Mesenchymal stem cell (in vitro differentiated cells and primary cell): ENCODE measurements at regions not wholly inside any gene's neighbourhood (a gene's known extent, or its start where the extent isn't known, plus 50 kb on each side); places are given as distances from the start of the nearest gene placed in this dataset.
A peak's percentile ranks its signal among the peaks of the same experiment; 100 is the strongest.

Experiments
- DNase-seq: peaks from one replicate; pipeline ENCODE4 v3.0.0-alpha.2; 2013
- H2AFZ ChIP-seq: one replicate; pipeline ENCODE4 v1.6.1; 2013; ENCODE audit warnings: low read depth, mild to moderate bottlenecking, control low read depth, inconsistent platforms, low read length, moderate library complexity
- H2AK5ac ChIP-seq: 2 replicates; pipeline ENCODE4 v1.6.1; 2013; ENCODE audit warnings: low read length, moderate library complexity, mild to moderate bottlenecking, inconsistent platforms; ENCODE audit not compliant: severe bottlenecking
- H2BK120ac ChIP-seq: one replicate; pipeline ENCODE4 v1.6.1; 2013; ENCODE audit warnings: low read depth, mild to moderate bottlenecking, inconsistent platforms, low read length, moderate library complexity
- H2BK12ac ChIP-seq, 2 experiments: one replicate each; pipeline ENCODE4 v1.6.1; 2013; ENCODE audit warnings: inconsistent platforms in 2 of 2, low read length in 2 of 2, mild to moderate bottlenecking in 2 of 2, moderate library complexity in 2 of 2, control low read depth in 1 of 2
- H2BK15ac ChIP-seq: one replicate; pipeline ENCODE4 v1.6.1; 2013; ENCODE audit warnings: mild to moderate bottlenecking, low read depth, inconsistent platforms; ENCODE audit not compliant: poor library complexity, severe bottlenecking
- H2BK5ac ChIP-seq: 2 replicates; pipeline ENCODE4 v1.6.1; 2013; ENCODE audit warnings: low read depth, mild to moderate bottlenecking, low read length, control low read depth, inconsistent platforms; ENCODE audit not compliant: poor library complexity, severe bottlenecking
- H3K14ac ChIP-seq, 2 experiments: one replicate each; pipeline ENCODE4 v1.6.1; 2013; ENCODE audit warnings: inconsistent platforms in 2 of 2, low read length in 2 of 2, control low read depth in 1 of 2, mild to moderate bottlenecking in 1 of 2, moderate library complexity in 1 of 2
- H3K18ac ChIP-seq, 2 experiments: one replicate each; pipeline ENCODE4 v1.6.1; 2013; ENCODE audit warnings: inconsistent platforms in 2 of 2, low read length in 2 of 2, control low read depth in 1 of 2, low read depth in 1 of 2, mild to moderate bottlenecking in 1 of 2
- H3K23ac ChIP-seq, 2 experiments: one replicate each; pipeline ENCODE4 v1.6.1; 2013; ENCODE audit warnings: inconsistent platforms in 2 of 2, low read length in 2 of 2, mild to moderate bottlenecking in 2 of 2, moderate library complexity in 2 of 2, control low read depth in 1 of 2
- H3K27ac ChIP-seq: 2 replicates; pipeline ENCODE4 v1.5.1; 2013; ENCODE audit warnings: mild to moderate bottlenecking, moderate library complexity, low read length, control low read depth, inconsistent platforms; ENCODE audit not compliant: poor library complexity, severe bottlenecking
- H3K27me3 ChIP-seq, 2 experiments: 2 replicates each; pipeline versions ENCODE4 v1.6.1 to v1.7.0; 2013; ENCODE audit warnings: low read length in 2 of 2, mild to moderate bottlenecking in 2 of 2, moderate library complexity in 2 of 2, control low read depth in 1 of 2, inconsistent platforms in 1 of 2; ENCODE audit not compliant: control insufficient read depth in 1 of 2, insufficient read depth in 1 of 2
- H3K36me3 ChIP-seq, 2 experiments: 2 replicates each; pipeline versions ENCODE4 v1.6.1 to v1.7.0; 2013; ENCODE audit warnings: low read length in 2 of 2, control low read depth in 1 of 2, inconsistent platforms in 1 of 2, low read depth in 1 of 2, mild to moderate bottlenecking in 1 of 2; ENCODE audit not compliant: insufficient read depth in 2 of 2, control insufficient read depth in 1 of 2
- H3K4ac ChIP-seq, 2 experiments: one replicate each; pipeline ENCODE4 v1.6.1; 2013; ENCODE audit warnings: inconsistent platforms in 2 of 2, low read length in 2 of 2, mild to moderate bottlenecking in 2 of 2, moderate library complexity in 2 of 2, control low read depth in 1 of 2, low read depth in 1 of 2
- H3K4me1 ChIP-seq: 2 replicates; pipeline ENCODE4 v1.6.1; 2013; ENCODE audit warnings: low read depth, low read length, control low read depth; ENCODE audit not compliant: control insufficient read depth, insufficient read depth
- H3K4me2 ChIP-seq: 2 replicates; pipeline ENCODE4 v1.6.1; 2013; ENCODE audit warnings: low read length, mild to moderate bottlenecking, inconsistent platforms; ENCODE audit not compliant: poor library complexity, severe bottlenecking
- H3K4me3 ChIP-seq, 2 experiments: 2 replicates each; pipeline versions ENCODE4 v1.5.1 to v1.7.0; 2013; ENCODE audit warnings: low read length in 2 of 2, mild to moderate bottlenecking in 2 of 2, control low read depth in 1 of 2, low read depth in 1 of 2; ENCODE audit not compliant: insufficient read depth in 1 of 2
- H3K79me1 ChIP-seq: replicated peaks from 2 replicates; pipeline ENCODE4 v1.6.1; 2013; ENCODE audit warnings: mild to moderate bottlenecking, control low read depth, low read length, inconsistent platforms; ENCODE audit not compliant: poor library complexity, severe bottlenecking
- H3K9ac ChIP-seq: 2 replicates; pipeline ENCODE4 v1.7.0; 2013; ENCODE audit warnings: mild to moderate bottlenecking, low read length, moderate library complexity
- H3K9me3 ChIP-seq: 2 replicates; pipeline ENCODE4 v1.7.0; 2013; ENCODE audit warnings: mild to moderate bottlenecking, low read length; ENCODE audit not compliant: control insufficient read depth
- H4K8ac ChIP-seq: one replicate; pipeline ENCODE4 v1.6.1; 2013; ENCODE audit warnings: inconsistent platforms, mild to moderate bottlenecking, low read length, moderate library complexity
- H4K91ac ChIP-seq: one replicate; pipeline ENCODE4 v1.6.1; 2013; ENCODE audit warnings: mild to moderate bottlenecking, low read length, inconsistent platforms
- WGBS: methylation state at CpG from one replicate; pipeline ENCODE4 v1.1.7; 2013; ENCODE audit warnings: mixed read lengths; 5-methylcytosine and 5-hydroxymethylcytosine counted together

DNA sequence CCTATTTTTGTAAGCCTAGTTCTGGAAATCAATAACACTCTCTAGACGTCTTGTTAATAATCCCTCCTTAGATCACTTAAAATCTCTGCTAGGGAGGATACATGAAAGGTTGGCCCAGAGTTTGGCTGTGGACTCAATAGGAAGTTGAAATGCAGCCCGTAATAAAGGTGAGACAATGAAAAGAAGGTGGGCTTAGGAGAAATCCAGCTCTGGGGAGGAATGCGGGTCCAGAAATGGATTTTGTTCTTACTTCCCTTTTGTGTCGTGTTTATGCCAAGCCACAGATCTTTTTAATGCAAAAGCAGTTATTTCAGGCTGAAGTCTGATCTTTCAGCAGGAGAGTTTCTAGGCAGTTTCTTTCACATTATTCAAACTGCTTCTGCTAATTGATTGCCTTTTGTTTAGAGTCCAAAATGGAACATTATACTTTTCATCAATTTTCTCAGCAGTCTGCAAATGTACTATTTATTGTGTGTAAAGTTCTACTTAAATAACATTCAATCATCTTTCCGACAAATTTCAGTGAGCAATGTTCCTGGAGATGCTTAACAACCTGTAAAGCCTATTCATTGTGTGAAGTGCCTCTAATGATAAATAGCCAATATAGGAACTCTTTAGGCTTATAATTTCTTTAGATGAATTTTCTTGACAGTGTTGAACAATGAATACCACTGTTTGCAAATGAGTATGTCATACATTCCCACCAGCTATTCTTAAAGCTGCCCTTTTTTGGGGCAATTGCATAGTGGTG lies 252.9 kb upstream of the KRR1 start:
- no peak overlapping the region for H3K4me3 ChIP-seq
- no peak overlapping the region for H3K4ac ChIP-seq
- H3K27ac ChIP-seq = no peak overlapping the region
- no peak overlapping the region for H2BK15ac ChIP-seq
- no peak overlapping the region for H4K8ac ChIP-seq
- no peak overlapping the region for H3K9ac ChIP-seq
- no peak overlapping the region for H4K91ac ChIP-seq
- H2BK12ac ChIP-seq = no peak overlapping the region
- H3K4me1 ChIP-seq = peaks cover 1% of the 10 kb centered on the region
- no peak overlapping the region for H2BK120ac ChIP-seq
- no peak overlapping the region for H2AFZ ChIP-seq
- H3K9me3 ChIP-seq = no peaks in the 10 kb centered on the region
- no peaks in the 10 kb centered on the region for H3K36me3 ChIP-seq
- H3K14ac ChIP-seq = no peak overlapping the region
- 95% methylated on average over 3 of the region's 5 CpGs for WGBS
- H2AK5ac ChIP-seq = peak overlapping the region; percentile 31
- H3K79me1 ChIP-seq = peaks cover 2% of the 10 kb centered on the region
- H3K4me2 ChIP-seq = no peak overlapping the region
- no peak overlapping the region for H2BK5ac ChIP-seq
- H3K18ac ChIP-seq = no peak overlapping the region
- no peaks in the 10 kb centered on the region for H3K27me3 ChIP-seq
- no peak overlapping the region for H3K23ac ChIP-seq
- no peak for DNase-seq

DNA sequence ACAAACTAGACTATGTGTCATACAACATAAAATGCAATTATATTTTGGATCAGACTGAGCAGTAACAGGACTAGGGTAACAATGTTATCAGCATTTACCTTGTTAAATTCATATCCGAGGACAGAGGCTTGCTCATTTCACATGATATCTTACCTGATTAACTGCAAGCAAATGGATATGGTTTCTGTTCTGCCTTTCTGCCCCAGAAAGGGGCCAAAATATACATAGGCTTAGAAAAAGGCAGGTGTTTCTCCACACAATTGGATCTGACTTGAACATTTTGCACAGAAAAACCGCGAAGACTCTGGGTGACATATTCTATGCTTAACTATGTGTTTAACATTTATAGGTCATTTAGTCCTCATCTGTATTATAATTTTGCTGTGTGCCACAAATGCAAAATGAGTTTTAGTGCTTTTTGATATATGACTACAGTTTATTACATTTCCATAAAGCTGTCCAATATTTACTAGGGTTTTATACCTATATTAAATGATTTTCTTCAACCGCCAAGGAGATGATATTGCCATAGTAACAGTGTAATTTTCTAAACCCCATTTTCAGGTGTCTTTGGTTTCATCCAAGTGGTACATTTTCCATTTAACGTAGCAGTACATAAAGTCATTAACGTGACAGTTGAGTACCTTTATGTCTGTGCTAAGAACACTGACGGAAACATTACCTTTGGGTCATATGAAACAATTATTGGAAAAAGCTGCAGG lies 249.3 kb upstream of the KRR1 start:
- Histone ChIP-seq H2AK5ac (no peak overlapping the region), H2BK5ac (no peak overlapping the region)
- WGBS = 98% methylated on average over 5 of the region's 7 CpGs

DNA sequence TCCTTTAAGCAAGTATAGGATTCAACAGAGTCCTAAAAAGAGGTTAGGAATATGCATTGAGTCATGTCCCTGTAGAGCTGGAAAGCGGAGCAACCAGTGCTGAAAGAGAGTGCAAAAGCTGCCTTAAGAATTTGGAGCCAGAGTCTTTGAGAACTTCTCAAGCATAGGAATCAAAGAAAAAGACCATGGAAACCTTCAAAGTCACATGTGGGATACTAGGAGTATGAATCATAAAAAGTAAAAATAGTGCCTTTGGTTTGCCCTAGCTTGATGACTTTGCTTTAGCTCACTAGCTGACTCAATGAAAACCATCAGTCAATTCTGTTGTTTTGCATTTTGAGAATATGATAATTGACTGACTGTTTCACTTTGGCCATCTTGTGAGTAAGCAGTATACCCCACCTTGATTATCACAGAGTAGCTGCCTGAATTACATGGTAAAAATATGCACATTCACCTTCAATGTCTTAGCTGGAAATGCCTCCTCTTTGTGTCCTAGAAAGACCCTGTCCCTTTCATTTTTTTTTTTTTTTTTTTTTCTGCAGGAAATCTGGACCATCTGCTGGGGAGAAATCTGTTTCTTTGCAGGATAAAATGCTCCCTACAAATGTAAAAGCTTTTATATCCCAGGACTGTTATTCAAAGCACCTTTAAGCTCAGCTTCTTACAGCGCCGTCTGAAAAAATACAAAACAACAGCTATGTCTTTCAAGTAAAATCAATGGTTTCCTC lies 248.6 kb upstream of the KRR1 start:
- Histone ChIP-seq H3K4me1 (peaks cover 1% of the 10 kb centered on the region), H3K27ac (peak overlapping the region; percentile 67), H3K36me3 (no peaks in the 10 kb centered on the region), H3K27me3 (no peaks in the 10 kb centered on the region), H2BK12ac (no peak overlapping the region), H3K14ac (no peak overlapping the region), H2AK5ac (no peak overlapping the region), H3K9ac (peak overlapping the region; percentile 63), H2BK120ac (no peak overlapping the region), H2BK15ac (no peak overlapping the region), H3K9me3 (no peaks in the 10 kb centered on the region), H4K91ac (no peak overlapping the region), H3K23ac (no peak overlapping the region), H3K4ac (no peak overlapping the region), H3K4me2 (no peak overlapping the region), H2AFZ (no peak overlapping the region), H4K8ac (no peak overlapping the region), H3K79me1 (no peaks in the 10 kb centered on the region), H3K4me3 (peak overlapping the region in 1 of 2 experiments; percentile 27), H3K18ac (no peak overlapping the region), H2BK5ac (no peak overlapping the region)
- peak; percentile 59 for DNase-seq
- WGBS = 86% methylated on average over 3 of the region's 3 CpGs

More for the DNA sequence above, 249.3 kb upstream of the KRR1 start:
- Histone ChIP-seq H3K36me3 (no peaks in the 10 kb centered on the region), H2AFZ (no peak overlapping the region), H3K4me1 (peaks cover 1% of the 10 kb centered on the region), H4K8ac (no peak overlapping the region), H3K79me1 (peaks cover 2% of the 10 kb centered on the region), H3K4me3 (no peak overlapping the region), H2BK120ac (no peak overlapping the region), H2BK15ac (no peak overlapping the region), H3K27ac (no peak overlapping the region), H3K23ac (no peak overlapping the region), H3K18ac (no peak overlapping the region), H4K91ac (no peak overlapping the region), H2BK12ac (no peak overlapping the region), H3K9me3 (no peaks in the 10 kb centered on the region), H3K4ac (no peak overlapping the region), H3K9ac (peak overlapping the region; percentile 63), H3K27me3 (no peaks in the 10 kb centered on the region), H3K14ac (no peak overlapping the region), H3K4me2 (no peak overlapping the region)
- DNase-seq = no peak

DNA sequence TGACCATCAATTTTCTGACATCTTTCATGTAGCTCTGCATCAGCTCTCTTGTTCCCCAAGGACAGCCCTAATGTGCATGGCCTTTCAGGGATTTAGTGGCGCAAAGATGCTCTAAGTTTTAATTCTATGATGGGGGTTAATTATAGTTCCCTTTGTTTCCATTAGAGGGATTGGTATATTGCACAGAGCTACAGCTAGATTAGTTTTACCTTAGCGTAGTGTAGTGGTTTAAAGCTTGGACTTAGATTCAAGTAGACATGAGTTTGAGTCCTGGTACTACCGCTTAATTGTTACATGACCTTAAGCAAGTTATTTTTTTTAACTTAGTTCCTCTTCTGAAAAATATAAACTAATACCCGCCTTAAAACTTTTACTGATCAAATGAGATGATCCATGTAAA lies 247.8 kb upstream of the KRR1 start:
- Histone ChIP-seq H2BK120ac (no peak overlapping the region), H3K9me3 (no peaks in the 10 kb centered on the region), H3K36me3 (no peaks in the 10 kb centered on the region), H2BK5ac (no peak overlapping the region), H3K9ac (peak overlapping the region; percentile 63), H3K14ac (no peak overlapping the region), H3K23ac (no peak overlapping the region), H3K4me2 (no peak overlapping the region), H2AFZ (no peak overlapping the region), H2BK15ac (no peak overlapping the region), H3K4me1 (peaks cover 1% of the 10 kb centered on the region), H3K4me3 (peak overlapping the region in 1 of 2 experiments; percentile 27), H3K27me3 (no peaks in the 10 kb centered on the region), H2AK5ac (peak overlapping the region; percentile 22), H4K8ac (no peak overlapping the region), H2BK12ac (no peak overlapping the region), H3K79me1 (no peaks in the 10 kb centered on the region), H3K18ac (no peak overlapping the region), H3K27ac (no peak overlapping the region), H4K91ac (no peak overlapping the region), H3K4ac (no peak overlapping the region)
- 98% methylated on average over 3 of the region's 4 CpGs for WGBS
- no peak for DNase-seq
